IPS-18c (cell line): ENCODE measurements at regions not wholly inside any gene's neighbourhood (a gene's known extent, or its start where the extent isn't known, plus 50 kb on each side); places are given as distances from the start of the nearest gene placed in this dataset.

Experiments used
- H3K4me3 ChIP-seq: 2 replicates; pipeline ENCODE4 v1.7.0; 2013; ENCODE audit warnings: low read depth, mild to moderate bottlenecking, low read length, moderate library complexity; ENCODE audit not compliant: insufficient read depth
- H3K9me3 ChIP-seq: one replicate; pipeline ENCODE4 v1.6.1; 2013; ENCODE audit warnings: mild to moderate bottlenecking, low read length, moderate library complexity; ENCODE audit not compliant: control insufficient read depth, insufficient read depth

DNA sequence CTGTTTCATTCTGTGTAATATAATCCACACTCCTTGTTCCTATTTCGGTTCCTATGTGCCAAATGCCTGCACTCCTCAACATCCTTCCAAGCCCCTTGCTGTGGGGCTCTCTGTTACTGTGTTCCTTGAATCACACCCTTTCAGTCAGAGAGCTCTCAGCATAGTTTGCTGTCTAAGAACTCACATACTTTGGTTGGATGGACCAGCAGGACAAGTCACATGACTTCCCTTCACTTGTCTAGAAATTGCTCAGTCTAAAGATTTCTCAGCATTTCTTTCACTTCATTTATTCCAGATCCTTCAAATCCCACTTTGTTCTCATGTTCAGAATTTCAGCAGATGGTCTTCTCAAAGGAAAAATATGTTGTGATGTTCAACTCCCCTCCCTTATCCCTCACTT lies 203.5 kb upstream of the PFN2 start:
- no peak overlapping the region for H3K4me3 ChIP-seq
- no peaks in the 10 kb centered on the region for H3K9me3 ChIP-seq

GRCh38 chr3:150172356-150172755 lies 201.7 kb upstream of the PFN2 start:
- Histone ChIP-seq H3K9me3 (no peaks in the 10 kb centered on the region), H3K4me3 (no peak overlapping the region)

GRCh38 chr3:150170852-150171520 lies 200.3 kb upstream of the PFN2 start:
- Histone ChIP-seq H3K9me3 (no peaks in the 10 kb centered on the region), H3K4me3 (no peak overlapping the region)

DNA sequence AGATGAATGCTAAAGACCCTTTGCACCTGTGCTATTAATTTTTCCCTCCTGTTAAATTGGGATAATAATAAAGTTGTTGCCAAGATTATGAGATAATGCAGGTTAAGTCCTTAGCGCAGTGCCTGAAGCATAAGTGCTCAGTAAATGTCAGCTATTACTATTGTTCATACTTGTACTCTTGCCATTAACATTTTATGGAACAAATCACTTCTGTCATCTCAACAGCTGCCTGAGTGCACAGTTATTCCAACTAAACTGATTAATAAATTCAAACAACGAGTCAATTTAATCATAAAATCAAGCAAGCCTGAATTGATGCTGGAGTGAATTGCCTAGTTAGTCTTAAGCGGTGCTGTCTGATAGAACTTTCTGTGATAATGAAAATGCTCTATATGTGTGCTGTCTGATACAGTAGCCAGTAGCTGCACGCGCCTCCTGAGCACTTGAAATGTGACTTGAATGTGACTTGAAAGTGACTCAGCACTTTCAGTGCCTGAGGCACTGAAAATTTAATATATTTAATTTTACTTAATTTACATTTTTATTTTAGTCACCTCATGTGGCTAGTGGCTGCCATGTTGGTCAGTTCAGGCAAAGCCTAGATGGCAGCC lies 198.7 kb upstream of the PFN2 start:
- Histone ChIP-seq H3K9me3 (no peaks in the 10 kb centered on the region), H3K4me3 (no peak overlapping the region)

DNA sequence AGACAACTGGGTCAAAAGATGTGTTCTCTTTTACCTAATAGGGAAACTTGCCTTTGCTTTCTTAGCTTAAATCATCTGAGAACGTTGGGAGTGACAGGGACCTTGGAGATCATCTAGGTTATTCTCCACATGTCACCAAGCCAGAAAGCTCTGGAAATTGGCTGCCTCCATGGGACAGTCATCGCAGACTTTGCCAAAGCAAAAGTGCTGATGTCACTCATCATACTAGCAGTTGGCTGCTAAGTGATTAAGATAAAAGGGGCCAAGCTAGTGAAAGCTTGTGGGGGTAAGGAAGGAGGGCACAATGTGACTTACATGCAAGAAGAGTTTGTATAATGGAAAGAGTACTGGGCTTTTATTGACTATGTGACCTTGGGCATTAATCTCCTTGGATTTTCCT lies 198.0 kb upstream of the PFN2 start:
- no peak overlapping the region for H3K4me3 ChIP-seq
- H3K9me3 ChIP-seq = no peaks in the 10 kb centered on the region

DNA sequence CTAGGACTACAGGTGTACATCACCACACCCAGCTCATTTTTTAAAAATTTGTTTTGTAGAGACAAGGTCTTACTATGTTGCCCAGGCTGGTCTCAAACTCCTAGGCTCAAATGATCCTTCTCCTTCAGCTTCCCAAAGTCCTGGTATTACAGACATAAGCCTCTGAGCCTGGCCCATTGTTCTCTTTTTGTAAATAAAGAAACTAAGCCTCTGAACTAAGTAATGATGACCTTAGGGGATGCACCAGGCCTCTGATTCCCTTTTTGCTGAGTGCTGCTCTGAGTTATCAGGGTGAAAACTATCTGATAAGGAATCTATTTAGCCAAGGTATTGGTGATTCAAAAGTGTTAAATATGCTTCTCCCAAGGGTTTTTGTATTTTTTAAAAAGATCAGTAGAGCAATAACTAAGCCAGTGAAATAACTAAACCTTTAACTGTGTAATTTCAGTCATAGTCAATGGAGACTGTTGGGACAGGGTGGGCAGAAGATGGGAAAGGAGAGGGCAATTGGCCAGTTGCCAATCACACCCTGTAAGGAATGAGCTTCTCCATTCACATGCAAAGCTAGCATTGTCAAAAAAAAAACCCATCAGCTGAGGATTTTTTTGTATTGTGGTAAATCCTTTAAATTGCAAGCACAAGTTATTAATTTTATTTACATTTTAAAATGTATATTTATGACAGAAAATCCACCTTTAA lies 194.8 kb upstream of the PFN2 start:
- no peak overlapping the region for H3K4me3 ChIP-seq
- no peaks in the 10 kb centered on the region for H3K9me3 ChIP-seq

DNA sequence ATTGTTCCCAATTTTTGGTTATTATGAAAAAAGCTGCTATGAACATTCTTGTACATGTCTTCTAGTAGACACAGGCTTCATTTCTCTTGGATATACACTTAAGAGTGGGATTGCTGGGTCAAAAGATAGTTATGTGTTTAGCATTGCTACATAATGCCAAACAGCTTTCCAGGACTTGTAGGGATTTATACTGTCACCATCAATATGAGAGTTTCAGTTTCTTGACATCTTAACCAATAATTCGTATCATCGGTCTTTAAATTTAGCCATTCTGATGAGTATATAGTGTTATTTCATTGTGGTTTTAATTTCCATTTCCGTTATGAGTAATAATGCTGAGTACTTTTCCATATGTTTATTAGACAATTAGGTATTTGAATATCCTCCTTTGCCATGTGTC lies 190.3 kb upstream of the PFN2 start:
- Histone ChIP-seq H3K4me3 (no peak overlapping the region), H3K9me3 (no peaks in the 10 kb centered on the region)

DNA sequence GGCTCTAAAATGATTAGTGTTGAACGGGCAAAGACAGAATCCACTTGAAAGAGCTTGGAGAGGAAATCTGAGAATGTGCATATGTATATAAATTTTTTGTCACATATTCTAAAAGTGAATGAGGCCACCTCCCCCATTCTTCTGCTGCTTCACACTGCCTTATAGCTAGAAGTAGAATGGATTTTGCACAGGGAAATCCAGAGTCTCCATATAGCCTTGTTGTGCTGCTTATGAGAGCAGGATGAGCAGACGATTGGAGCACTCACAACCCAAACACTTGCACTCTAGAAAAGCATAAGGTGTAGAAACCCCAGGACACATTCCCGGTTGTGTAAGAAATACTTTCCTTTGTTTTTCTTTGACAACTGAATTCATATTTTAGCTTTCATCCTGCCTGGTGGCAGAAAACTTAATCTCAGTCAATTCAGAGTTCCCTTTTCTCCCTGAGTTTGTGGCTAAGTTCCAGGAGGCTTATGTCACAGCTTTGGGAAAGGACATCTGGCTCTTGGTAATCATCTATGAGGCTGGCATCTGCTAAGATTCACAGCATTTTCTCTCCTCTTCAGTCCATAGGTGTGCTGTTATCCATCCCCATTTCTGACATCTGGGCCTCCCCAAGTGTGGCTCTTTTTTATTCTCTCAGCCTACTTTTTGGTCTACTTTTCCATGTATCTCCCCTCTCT lies 188.4 kb upstream of the PFN2 start:
- no peak overlapping the region for H3K4me3 ChIP-seq
- no peaks in the 10 kb centered on the region for H3K9me3 ChIP-seq

- Histone ChIP-seq H3K4me3 (no peak overlapping the region), H3K9me3 (no peaks in the 10 kb centered on the region)
Measured at GRCh38 chr3:150152567-150152966, 181.9 kb upstream of the PFN2 start.

- no peaks in the 10 kb centered on the region for H3K9me3 ChIP-seq
- no peak overlapping the region for H3K4me3 ChIP-seq
Measured at GRCh38 chr3:150150633-150151032, 179.9 kb upstream of the PFN2 start.

DNA sequence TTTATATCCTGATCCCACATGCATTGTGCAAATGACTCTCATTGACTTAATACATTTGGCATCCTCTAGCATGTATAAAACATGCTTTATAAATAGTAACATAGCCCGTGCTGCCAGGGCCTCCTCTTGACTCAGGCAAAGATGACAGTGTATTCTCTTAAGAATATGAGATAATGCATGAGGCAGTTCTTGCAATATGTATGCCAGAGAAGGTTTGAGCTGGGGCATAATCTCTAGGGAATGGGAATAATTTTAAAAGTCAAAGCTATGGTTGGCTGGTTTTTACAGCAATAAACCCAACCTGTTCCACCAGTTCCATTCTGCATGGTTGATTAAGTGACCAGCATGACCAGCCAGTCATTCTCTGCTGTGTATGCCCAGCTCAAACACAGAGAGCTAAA lies 179.0 kb upstream of the PFN2 start:
- no peak overlapping the region for H3K4me3 ChIP-seq
- no peaks in the 10 kb centered on the region for H3K9me3 ChIP-seq

DNA sequence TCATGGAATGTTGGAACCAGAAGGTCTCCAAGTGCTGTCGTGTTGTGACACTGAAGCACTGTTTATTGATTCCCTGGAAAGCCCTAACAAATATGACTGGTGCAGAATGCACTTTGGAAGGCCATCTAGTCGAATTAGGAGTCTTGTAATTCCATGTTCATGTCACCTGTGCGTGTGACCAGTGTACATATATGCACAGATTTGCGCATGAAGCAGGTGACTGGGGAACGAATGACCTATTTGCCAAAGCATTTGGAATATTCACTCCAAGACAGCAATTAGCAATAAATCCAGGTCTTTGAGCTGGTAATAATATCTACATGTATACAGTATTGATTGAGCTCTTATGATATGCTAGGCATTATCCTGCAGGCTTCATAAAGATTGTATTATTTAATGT lies 177.5 kb upstream of the PFN2 start:
- Histone ChIP-seq H3K4me3 (no peak overlapping the region), H3K9me3 (no peaks in the 10 kb centered on the region)

DNA sequence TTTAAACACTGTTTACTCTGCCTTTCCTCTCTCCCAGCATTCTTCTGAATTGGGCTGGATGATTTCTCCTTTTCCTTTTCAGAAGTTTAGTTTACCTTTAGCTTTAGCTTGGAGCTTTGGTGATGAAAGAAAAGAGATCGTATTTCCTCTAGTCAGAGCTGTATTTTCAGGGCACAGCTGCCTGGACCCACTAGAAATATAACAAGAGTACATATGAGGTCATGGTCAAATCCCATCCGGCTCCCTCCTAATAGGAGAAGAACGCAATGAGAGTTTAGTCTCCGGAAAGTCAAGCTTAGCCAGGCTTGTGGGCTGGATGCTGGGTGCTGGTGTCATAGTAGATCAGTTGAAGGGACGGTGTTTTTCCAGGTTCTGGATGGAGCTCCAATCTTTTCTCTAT lies 177.1 kb upstream of the PFN2 start:
- H3K4me3 ChIP-seq = no peak overlapping the region
- H3K9me3 ChIP-seq = no peaks in the 10 kb centered on the region

GRCh38 chr3:150146991-150147761 lies 176.5 kb upstream of the PFN2 start:
- Histone ChIP-seq H3K9me3 (no peaks in the 10 kb centered on the region), H3K4me3 (no peak overlapping the region)

DNA sequence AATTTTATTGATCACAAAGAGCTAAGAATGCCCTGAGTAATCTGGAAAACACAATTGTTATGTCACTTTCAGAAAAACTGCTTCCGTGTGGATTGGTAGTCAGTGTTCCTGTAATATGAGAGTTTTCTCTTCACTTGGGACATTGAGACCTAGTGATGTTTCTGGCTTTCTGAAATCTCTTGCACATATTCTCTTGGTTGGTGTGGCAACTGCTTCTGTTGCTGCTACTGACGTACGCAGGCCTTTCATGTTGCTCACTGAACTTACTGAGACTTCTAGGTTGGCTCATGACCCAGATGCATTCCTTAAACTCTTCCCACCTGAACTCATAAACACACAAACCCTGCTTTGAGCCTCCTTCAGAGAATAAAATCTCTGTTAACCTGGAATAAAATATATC lies 175.0 kb upstream of the PFN2 start:
- H3K4me3 ChIP-seq = no peak overlapping the region
- H3K9me3 ChIP-seq = no peaks in the 10 kb centered on the region

DNA sequence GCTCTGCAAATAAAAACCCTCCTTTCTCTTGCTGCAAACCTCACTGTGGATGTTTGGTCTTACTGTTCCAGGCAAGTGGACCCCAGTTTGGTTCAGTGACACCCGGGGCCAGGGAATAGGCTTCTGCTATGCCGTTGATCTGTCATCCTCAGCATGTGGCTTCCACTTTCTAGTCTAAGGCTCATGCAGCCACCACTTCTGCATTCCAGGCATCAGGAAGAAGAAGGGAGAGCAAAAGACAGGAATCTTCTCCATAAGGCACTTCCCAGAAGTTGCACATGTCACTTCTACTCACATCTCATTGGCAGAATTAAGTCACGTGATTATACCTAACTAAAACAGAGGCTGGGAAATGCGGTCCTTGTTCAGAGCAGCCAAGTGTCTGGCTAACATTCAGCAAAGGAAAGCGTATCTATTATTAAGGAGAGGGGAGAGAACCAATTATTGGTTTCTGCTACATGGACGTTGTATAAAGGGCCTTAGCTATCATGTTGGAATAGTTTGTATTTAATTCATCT lies 173.6 kb upstream of the PFN2 start:
- Histone ChIP-seq H3K4me3 (no peak overlapping the region), H3K9me3 (no peaks in the 10 kb centered on the region)

- H3K4me3 ChIP-seq = no peak overlapping the region
- no peaks in the 10 kb centered on the region for H3K9me3 ChIP-seq
Measured at GRCh38 chr3:150142936-150143335, 172.2 kb upstream of the PFN2 start.
